IMR-90 (cell line): ENCODE measurements at regions not wholly inside any gene's neighbourhood (a gene's known extent, or its start where the extent isn't known, plus 50 kb on each side); places are given as distances from the start of the nearest gene placed in this dataset.
A peak's percentile ranks its signal among the peaks of the same experiment; 100 is the strongest.
"Not testable (repeated sequence)": the region's sequence is repeated elsewhere in the genome, so short reads cannot be mapped to it uniquely, and the experiment has no call there.

Experiments used
- ATAC-seq: fragments of 200-7000 bp; cut with Tn5 transposase; 2 replicates; pipeline ENCODE4 v1.9.1; 2020; ENCODE audit warnings: low read depth, mild to moderate bottlenecking, moderate library complexity
- BruUV-seq: library from RNA; stranded (reverse); fragments of 400-500 nt; replicated peaks from 2 replicates; lab custom pipeline; 2021; lab: Mats Ljungman, UMichigan
- CTCF ChIA-PET: fragments of 300-600 bp; formaldehyde crosslinking; extraction: SDS; loops from one replicate; lab custom pipeline; 2021; ENCODE audit warnings: antibody characterized with exemption; lab: Yijun Ruan, JAX
- POLR2A ChIA-PET: fragments of 300-600 bp; sonication (Branson Sonifier 250); formaldehyde crosslinking; loops from one replicate; lab custom pipeline; 2022; ENCODE audit warnings: antibody characterized with exemption; ENCODE audit not compliant: unreplicated experiment; lab: Charles Lee
- DNase-seq: peaks from one replicate; pipeline ENCODE4 v3.0.0; 2013
- H2AFZ ChIP-seq: replicated peaks from 2 replicates; pipeline ENCODE3; 2013; ENCODE audit warnings: low read length, mild to moderate bottlenecking; ENCODE audit not compliant: poor library complexity
- H2AK5ac ChIP-seq: 2 replicates; pipeline ENCODE4 v1.6.1; 2013; ENCODE audit warnings: low read depth, low read length, inconsistent platforms
- H2AK9ac ChIP-seq: replicated peaks from 2 replicates; pipeline ENCODE3; 2013; ENCODE audit warnings: mild to moderate bottlenecking, low read depth, low read length, moderate library complexity; ENCODE audit not compliant: poor library complexity
- H2BK120ac ChIP-seq: 2 replicates; pipeline ENCODE4 v1.6.1; 2013; ENCODE audit warnings: low read depth, low read length, inconsistent platforms
- H2BK15ac ChIP-seq: 3 replicates; pipeline ENCODE4 v1.6.1; 2013; ENCODE audit warnings: low read depth, low read length, inconsistent platforms
- H2BK20ac ChIP-seq: 2 replicates; pipeline ENCODE4 v1.6.1; 2013; ENCODE audit warnings: low read depth, mild to moderate bottlenecking, inconsistent platforms, low read length, moderate library complexity
- H2BK5ac ChIP-seq: 2 replicates; pipeline ENCODE4 v1.6.1; 2013; ENCODE audit warnings: mild to moderate bottlenecking, low read depth, low read length, inconsistent platforms; ENCODE audit not compliant: poor library complexity, severe bottlenecking
- H3K14ac ChIP-seq: replicated peaks from 2 replicates; pipeline ENCODE4 v1.6.1; 2013; ENCODE audit warnings: low read depth, low read length, inconsistent platforms
- H3K18ac ChIP-seq: 2 replicates; pipeline ENCODE4 v1.6.1; 2013; ENCODE audit warnings: low read depth, low read length, control low read depth
- H3K23ac ChIP-seq: 2 replicates; pipeline ENCODE4 v1.6.1; 2013; ENCODE audit warnings: low read depth, low read length, inconsistent platforms
- H3K27ac ChIP-seq: 2 replicates; pipeline ENCODE4 v1.5.1; 2013; ENCODE audit warnings: mild to moderate bottlenecking, control low read depth, low read length; ENCODE audit not compliant: insufficient read depth
- H3K27me3 ChIP-seq: 2 replicates; pipeline ENCODE4 v1.6.1; 2013; ENCODE audit warnings: low read length; ENCODE audit not compliant: control insufficient read depth, insufficient read depth
- H3K36me3 ChIP-seq: 2 replicates; pipeline ENCODE4 v1.6.1; 2013; ENCODE audit warnings: low read length, mixed read lengths; ENCODE audit not compliant: control insufficient read depth, insufficient read depth
- H3K4ac ChIP-seq: 2 replicates; pipeline ENCODE4 v1.6.1; 2013; ENCODE audit warnings: low read depth, low read length, inconsistent platforms
- H3K4me1 ChIP-seq: 2 replicates; pipeline ENCODE4 v1.6.1; 2013; ENCODE audit warnings: low read length, mixed read lengths; ENCODE audit not compliant: control insufficient read depth, insufficient read depth
- H3K4me2 ChIP-seq: 2 replicates; pipeline ENCODE4 v1.6.1; 2013; ENCODE audit warnings: low read depth, mild to moderate bottlenecking, control low read depth, low read length, moderate library complexity
- H3K4me3 ChIP-seq: 2 replicates; pipeline ENCODE4 v1.5.1; 2013; ENCODE audit warnings: low read depth, mild to moderate bottlenecking, control low read depth, low read length, moderate library complexity; ENCODE audit not compliant: insufficient read depth
- H3K56ac ChIP-seq: 2 replicates; pipeline ENCODE4 v1.6.1; 2013; ENCODE audit warnings: low read length, inconsistent platforms; ENCODE audit not compliant: insufficient read depth; ENCODE audit errors: extremely low read depth
- H3K79me1 ChIP-seq, 2 experiments: 2 replicates each; pipeline ENCODE4 v1.6.1; 2013; ENCODE audit warnings: low read length in 2 of 2, inconsistent platforms in 1 of 2, low read depth in 1 of 2
- H3K9ac ChIP-seq: 2 replicates; pipeline ENCODE4 v1.6.1; 2013; ENCODE audit warnings: low read depth, low read length, control low read depth
- H3K9me1 ChIP-seq: 2 replicates; pipeline ENCODE4 v1.6.1; 2013; ENCODE audit warnings: low read length, inconsistent platforms; ENCODE audit not compliant: insufficient read depth
- H3K9me3 ChIP-seq: 2 replicates; pipeline ENCODE4 v1.6.1; 2013; ENCODE audit warnings: low read length; ENCODE audit not compliant: control insufficient read depth, insufficient read depth
- H4K20me1 ChIP-seq: 2 replicates; pipeline ENCODE4 v1.6.1; 2013; ENCODE audit warnings: low read length, inconsistent platforms; ENCODE audit not compliant: insufficient read depth
- H4K5ac ChIP-seq: 2 replicates; pipeline ENCODE4 v1.6.1; 2013; ENCODE audit warnings: mild to moderate bottlenecking, low read depth, low read length, control low read depth
- H4K8ac ChIP-seq, 2 experiments: 2 replicates each; pipeline ENCODE4 v1.6.1; 2013; ENCODE audit warnings: low read depth in 2 of 2, low read length in 2 of 2, control low read depth in 1 of 2, inconsistent platforms in 1 of 2
- H4K91ac ChIP-seq: 2 replicates; pipeline ENCODE4 v1.6.1; 2013; ENCODE audit warnings: low read depth, low read length, inconsistent platforms; ENCODE audit not compliant: insufficient read depth
- CEBPB ChIP-seq: IDR thresholded peaks from 2 replicates; pipeline ENCODE4 v1.6.1; 2012; ENCODE audit warnings: low read depth, low read length, improper control_type of control experiment
- WGBS, 2 experiments: methylation state at CpG; one replicate each; pipeline versions ENCODE4 v1.1.5 to v1.1.7; 2013; ENCODE audit warnings: missing lambda C conversion rate in 2 of 2; ENCODE audit not compliant: insufficient read length in 1 of 2; ENCODE audit errors: extremely low coverage in 2 of 2; 5-methylcytosine and 5-hydroxymethylcytosine counted together
- dilution Hi-C: fragments of 300-500 bp; cut with HindIII; formaldehyde crosslinking; loops from one replicate; pipeline ENCODE4 v1.14.3; 2018; ENCODE audit warnings: low sequenced_read_pairs; ENCODE audit not compliant: unreplicated experiment
- in situ Hi-C: fragments of 300-500 bp; cut with MboI; formaldehyde crosslinking; loops from 3 replicates; pipeline ENCODE4 v1.14.3; 2019; ENCODE audit warnings: low sequenced_read_pairs, inconsistent platforms, mixed read lengths
- intact Hi-C: fragments of 100-400 bp; cut with micrococcal nuclease; formaldehyde crosslinking; loops from 2 replicates; pipeline ENCODE4 v1.10.0; 2022

DNA sequence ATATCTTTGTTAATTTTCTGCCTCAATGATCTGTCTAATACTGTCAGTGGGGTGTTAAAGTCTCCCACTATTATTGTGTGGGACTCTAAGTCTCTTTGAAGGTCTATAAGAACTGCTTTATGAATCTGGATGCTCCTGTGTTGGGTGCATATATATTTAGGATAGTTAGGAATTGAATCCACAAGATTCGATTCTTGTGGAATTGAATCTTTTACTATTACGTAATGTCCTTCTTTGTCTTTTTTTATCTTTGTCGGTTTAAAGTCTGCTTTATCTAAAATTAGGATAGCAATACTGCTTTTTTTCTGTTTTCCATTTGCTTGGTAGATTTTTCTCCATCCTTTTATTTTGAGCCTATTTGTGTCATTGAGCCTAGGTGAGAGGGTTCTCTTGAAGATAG is 189.7 kb downstream of the MINAR1 start:
- H3K27me3 ChIP-seq, BruUV-seq, H3K9me3 ChIP-seq, H4K8ac ChIP-seq, POLR2A ChIA-PET, H2AK9ac ChIP-seq, H3K4me3 ChIP-seq, H2BK120ac ChIP-seq, H3K18ac ChIP-seq, CTCF ChIA-PET, H3K23ac ChIP-seq, H3K4me1 ChIP-seq, H3K14ac ChIP-seq, H2BK20ac ChIP-seq, in situ Hi-C loops, H2BK5ac ChIP-seq, H3K27ac ChIP-seq, dilution Hi-C loops, H3K79me1 ChIP-seq, H3K9ac ChIP-seq, H3K4me2 ChIP-seq, DNase-seq, H3K56ac ChIP-seq, H4K91ac ChIP-seq, H2AFZ ChIP-seq, H4K20me1 ChIP-seq, H4K5ac ChIP-seq, H3K4ac ChIP-seq, H2BK15ac ChIP-seq, H2AK5ac ChIP-seq, ATAC-seq, H3K9me1 ChIP-seq, H3K36me3 ChIP-seq, intact Hi-C loops: not testable (repeated sequence)
- 80% methylated on average over 1 of the region's 3 CpGs; no CpG with 5 or more reads in 1 of the 2 experiments for WGBS, 2 experiments
- TF ChIP-seq CEBPB, result peak; percentile 62
